Liver (tissue), 8 donors: ENCODE measurements at regions not wholly inside any gene's neighbourhood (a gene's known extent, or its start where the extent isn't known, plus 50 kb on each side); places are given as distances from the start of the nearest gene placed in this dataset.

Experiments used
- DNase-seq: peaks from one replicate; pipeline ENCODE4 v3.0.0-alpha.2; 2017; ENCODE audit warnings: low spot score
- H3K27ac ChIP-seq, 2 donors: one replicate each; pipeline ENCODE4 v1.7.0; 2013; ENCODE audit warnings: inconsistent platforms in 2 of 2, low read length in 2 of 2, control low read depth in 1 of 2, low read depth in 1 of 2, mild to moderate bottlenecking in 1 of 2
- H3K27me3 ChIP-seq, 4 donors: one replicate each; pipeline versions ENCODE4 v1.6.1 to v1.7.0; 2013; ENCODE audit warnings: low read length in 3 of 4, inconsistent platforms in 1 of 4, mild to moderate bottlenecking in 1 of 4, moderate library complexity in 1 of 4; ENCODE audit not compliant: control insufficient read depth in 4 of 4, insufficient read depth in 4 of 4
- H3K36me3 ChIP-seq, 4 donors: one replicate each; pipeline versions ENCODE4 v1.6.1 to v1.7.0; 2013; ENCODE audit warnings: low read length in 3 of 4, mild to moderate bottlenecking in 3 of 4, low read depth in 1 of 4, moderate library complexity in 1 of 4; ENCODE audit not compliant: control insufficient read depth in 4 of 4, insufficient read depth in 3 of 4
- H3K4me1 ChIP-seq, 4 donors: one replicate each; pipeline versions ENCODE4 v1.6.1 to v1.7.0; 2013; ENCODE audit warnings: low read length in 3 of 4, mild to moderate bottlenecking in 3 of 4, moderate library complexity in 1 of 4; ENCODE audit not compliant: control insufficient read depth in 4 of 4, insufficient read depth in 4 of 4
- H3K4me3 ChIP-seq, 3 donors: one replicate each; pipeline versions ENCODE4 v1.6.1 to v1.7.0; 2013; ENCODE audit warnings: low read length in 3 of 3, control low read depth in 1 of 3, low read depth in 1 of 3, mild to moderate bottlenecking in 1 of 3
- H3K9ac ChIP-seq, 2 donors: one replicate each; pipeline ENCODE4 v1.7.0; 2013; ENCODE audit warnings: low read length in 2 of 2, mild to moderate bottlenecking in 2 of 2, moderate library complexity in 2 of 2, control low read depth in 1 of 2, low read depth in 1 of 2
- H3K9me3 ChIP-seq, 4 donors: one replicate each; pipeline versions ENCODE4 v1.6.1 to v1.7.0; 2013; ENCODE audit warnings: low read length in 3 of 4; ENCODE audit not compliant: control insufficient read depth in 4 of 4
- ATF3 ChIP-seq: IDR thresholded peaks from 2 replicates; pipeline ENCODE4 v1.6.1; 2016; ENCODE audit warnings: antibody characterized with exemption
- CTCF ChIP-seq: fragments of 150-350 bp; IDR thresholded peaks from 2 replicates; pipeline ENCODE4 v1.5.1; 2017; ENCODE audit warnings: improper control_type of control experiment, low read depth, low read length; ENCODE audit not compliant: missing input control
- EGR1 ChIP-seq, 2 donors: IDR thresholded peaks; 2 replicates each; pipeline ENCODE4 v1.6.1; 2016 to 2018; ENCODE audit warnings: antibody characterized with exemption in 2 of 2, low read depth in 2 of 2
- FOXA1 ChIP-seq: IDR thresholded peaks from 2 replicates; pipeline ENCODE4 v1.6.1; 2016; ENCODE audit warnings: antibody characterized with exemption
- FOXA2 ChIP-seq: IDR thresholded peaks from 2 replicates; pipeline ENCODE4 v1.6.1; 2016; ENCODE audit warnings: antibody characterized with exemption
- GABPA ChIP-seq, 2 donors: IDR thresholded peaks in 1 of 2; conservative IDR thresholded peaks in 1 of 2; 2 replicates each; pipeline ENCODE4 v1.6.1; 2016; ENCODE audit warnings: antibody characterized with exemption in 2 of 2, mild to moderate bottlenecking in 1 of 2, moderate library complexity in 1 of 2
- HNF4A ChIP-seq, 2 donors: conservative IDR thresholded peaks; 2 replicates each; pipeline ENCODE4 v1.6.1; 2016; ENCODE audit warnings: antibody characterized with exemption in 2 of 2, mild to moderate bottlenecking in 2 of 2
- HNF4G ChIP-seq: IDR thresholded peaks from 2 replicates; pipeline ENCODE4 v1.6.1; 2016; ENCODE audit warnings: antibody characterized with exemption
- JUND ChIP-seq, 2 donors: IDR thresholded peaks; 2 replicates each; pipeline ENCODE4 v1.6.1; 2016; ENCODE audit warnings: antibody characterized with exemption in 2 of 2
- MAX ChIP-seq: IDR thresholded peaks from 2 replicates; pipeline ENCODE4 v1.6.1; 2016; ENCODE audit warnings: antibody characterized with exemption
- NR2F2 ChIP-seq: IDR thresholded peaks from 2 replicates; pipeline ENCODE4 v1.6.1; 2016; ENCODE audit warnings: antibody characterized with exemption
- RAD21 ChIP-seq, 2 donors: IDR thresholded peaks; 2 replicates each; pipeline ENCODE4 v1.6.1; 2016; ENCODE audit warnings: antibody characterized with exemption in 2 of 2, mild to moderate bottlenecking in 2 of 2
- REST ChIP-seq: IDR thresholded peaks from 2 replicates; pipeline ENCODE4 v1.6.1; 2016; ENCODE audit warnings: antibody characterized with exemption, mild to moderate bottlenecking
- RXRA ChIP-seq, 2 donors: IDR thresholded peaks; 2 replicates each; pipeline ENCODE4 v1.6.1; 2017 to 2018; ENCODE audit warnings: antibody characterized with exemption in 2 of 2, mild to moderate bottlenecking in 1 of 2
- SP1 ChIP-seq: IDR thresholded peaks from 2 replicates; pipeline ENCODE4 v1.6.1; 2018; ENCODE audit warnings: antibody characterized with exemption, mild to moderate bottlenecking
- TAF1 ChIP-seq: conservative IDR thresholded peaks from 2 replicates; pipeline ENCODE4 v1.6.1; 2016; ENCODE audit warnings: antibody characterized with exemption, mild to moderate bottlenecking
- YY1 ChIP-seq: IDR thresholded peaks from 2 replicates; pipeline ENCODE4 v1.6.1; 2016; ENCODE audit warnings: antibody characterized with exemption, mild to moderate bottlenecking
- ZBTB33 ChIP-seq: IDR thresholded peaks from 2 replicates; pipeline ENCODE4 v1.6.1; 2016; ENCODE audit warnings: antibody characterized with exemption
- WGBS: extraction: QIAGEN DNeasy Blood & Tissue Kit; methylation state at CpG from one replicate; pipeline ENCODE4 v1.1.7; 2013; 5-methylcytosine and 5-hydroxymethylcytosine counted together
- donor health status: healthy.
- donor health status: healthy.
- donor health status: healthy.
- donor health status: healthy.
- donor health status: healthy.

- WGBS = 82% methylated on average over 5 of the region's 5 CpGs
- Histone ChIP-seq H3K36me3 (no peaks in the 10 kb centered on the region), H3K9me3 (no peaks in the 10 kb centered on the region), H3K4me3 (no peak overlapping the region), H3K9ac (no peak overlapping the region), H3K27me3 (no peaks in the 10 kb centered on the region), H3K27ac (no peak overlapping the region), H3K4me1 (peaks cover 8 to 23% (median 15%) of the 10 kb centered on the region in 4 donors)
- DNase-seq = no peak
- TF ChIP-seq TAF1 (no peak), ATF3 (peak; percentile 27), YY1 (no peak), FOXA1 (no peak), EGR1 (IDR thresholded peaks at IDR 0.05; ENCODE audit: low read depth in 2 of 2) (no peak), JUND (IDR thresholded peaks at IDR 0.05) (peak in 1 of 2 donors; percentile 12), REST (no peak), NR2F2 (no peak), FOXA2 (no peak), RAD21 (IDR thresholded peaks at IDR 0.05) (peak in 1 of 2 donors; percentile 43), HNF4A (conservative IDR thresholded peaks at IDR 0.05) (peak; percentile 61 to 68), MAX (no peak), CTCF (no peak), RXRA (IDR thresholded peaks at IDR 0.05) (peak; percentile 46 to 60), GABPA (IDR thresholded peaks at IDR 0.05 in 1 of 2, conservative IDR thresholded peaks at IDR 0.05 in 1 of 2) (no peak), SP1 (no peak), ZBTB33 (no peak), HNF4G (no peak)
These were observed 64.1 kb upstream of the SMAD1 start for GRCh38 chr4:145417348-145418130.
